ENCODE measurements at regions not wholly inside any gene's neighbourhood (a gene's known extent, or its start where the extent isn't known, plus 50 kb on each side); places are given as distances from the start of the nearest gene placed in this dataset.

GRCh38 chr10:98323221-98324164 is 55.5 kb upstream of the LOXL4 start:
- no TSS peak for BruUV-seq (replicated peaks)
- H3K9me3 ChIP-seq (ENCODE audit: low read length): no peaks in the 10 kb centered on the region
- H3K27ac ChIP-seq (ENCODE audit: low read depth, low read length, poor library complexity, severe bottlenecking): no peak overlapping the region
- H3K9me2 ChIP-seq (ENCODE audit: insufficient read depth, low read length): no peaks in the 10 kb centered on the region
- no peak for DNase-seq (ENCODE audit: low spot score)
- no peaks in the 10 kb centered on the region for H3K79me2 ChIP-seq (ENCODE audit: insufficient read depth, low read depth, low read length)
- POLR2A ChIA-PET: interaction anchor here (1.2 kb wide), 1 partner anchor 15 kb away, joined by 4 read pairs; no protein-coding TSS in a partner anchor
- TF ChIP-seq CTCF (conservative IDR thresholded peaks at IDR 0.05; ENCODE audit: low read length) (no peak), EZH2phosphoT487 (IDR thresholded peaks at IDR 0.05; ENCODE audit: borderline replicate concordance, low read depth, low read length) (no peak)
- no peak overlapping the region for H3K4me2 ChIP-seq (ENCODE audit: low read length)
- no peaks in the 10 kb centered on the region for H3K36me3 ChIP-seq (ENCODE audit: insufficient read depth, low read length)
- H3K4me3 ChIP-seq (ENCODE audit: low read depth, low read length, poor library complexity, severe bottlenecking): no peak overlapping the region
- CTCF ChIA-PET (ENCODE audit: unreplicated experiment): no interaction called here
- no peak overlapping the region for H2AFZ ChIP-seq (ENCODE audit: low read length)
- no peaks in the 10 kb centered on the region for H4K20me1 ChIP-seq (ENCODE audit: insufficient read depth, low read length)
- H3K4me1 ChIP-seq (ENCODE audit: insufficient read depth, low read length, poor library complexity, severe bottlenecking): no peaks in the 10 kb centered on the region
- intact Hi-C loops (cut with micrococcal nuclease; ENCODE audit: unreplicated experiment): no loop called here

- Histone ChIP-seq H3K36me3 (ENCODE audit: insufficient read depth, low read length) (no peaks in the 10 kb centered on the region), H3K9me2 (ENCODE audit: insufficient read depth, low read length) (no peaks in the 10 kb centered on the region), H3K9me3 (ENCODE audit: low read length) (no peaks in the 10 kb centered on the region), H4K20me1 (ENCODE audit: insufficient read depth, low read length) (no peaks in the 10 kb centered on the region), H3K4me2 (ENCODE audit: low read length) (no peak overlapping the region), H3K79me2 (ENCODE audit: insufficient read depth, low read depth, low read length) (no peaks in the 10 kb centered on the region), H2AFZ (ENCODE audit: low read length) (no peak overlapping the region), H3K27ac (ENCODE audit: low read depth, low read length, poor library complexity, severe bottlenecking) (no peak overlapping the region), H3K4me1 (ENCODE audit: insufficient read depth, low read length, poor library complexity, severe bottlenecking) (no peaks in the 10 kb centered on the region), H3K4me3 (ENCODE audit: low read depth, low read length, poor library complexity, severe bottlenecking) (no peak overlapping the region)
- ChIA-PET POLR2A (no interaction called here), CTCF (ENCODE audit: unreplicated experiment) (no interaction called here)
- intact Hi-C loops (cut with micrococcal nuclease; ENCODE audit: unreplicated experiment): no loop called here
- TF ChIP-seq EZH2phosphoT487 (IDR thresholded peaks at IDR 0.05; ENCODE audit: borderline replicate concordance, low read depth, low read length): no peak
- no peak for TF ChIP-seq CTCF (conservative IDR thresholded peaks at IDR 0.05; ENCODE audit: low read length)
- no TSS peak for BruUV-seq (replicated peaks)
- no peak for DNase-seq (ENCODE audit: low spot score)
Measured at GRCh38 chr10:98321186-98321780, 53.3 kb upstream of the LOXL4 start.
